Fibroblast of lung (primary cell): ENCODE measurements at regions not wholly inside any gene's neighbourhood (a gene's known extent, or its start where the extent isn't known, plus 50 kb on each side); places are given as distances from the start of the nearest gene placed in this dataset.

ENCODE experiments used
- DNase-seq, 2 donors: peaks; one replicate each; pipeline versions ENCODE4 v3.0.0 to v3.0.0-alpha.2; 2010; ENCODE audit warnings: low read depth in 2 of 2
- H2AFZ ChIP-seq: 2 replicates; pipeline ENCODE4 v1.5.1; 2012; ENCODE audit warnings: low read length, control low read depth, inconsistent platforms
- H3K27ac ChIP-seq: 2 replicates; pipeline ENCODE4 v1.5.1; 2011; ENCODE audit warnings: low read length, control low read depth; ENCODE audit not compliant: insufficient read depth
- H3K27me3 ChIP-seq: 2 replicates; pipeline ENCODE4 v1.5.1; 2011; ENCODE audit warnings: mild to moderate bottlenecking, low read length; ENCODE audit not compliant: control insufficient read depth, insufficient read depth
- H3K36me3 ChIP-seq: 2 replicates; pipeline ENCODE4 v1.5.1; 2011; ENCODE audit warnings: low read length; ENCODE audit not compliant: control insufficient read depth, insufficient read depth
- H3K4me1 ChIP-seq: 2 replicates; pipeline ENCODE4 v1.5.1; 2011; ENCODE audit warnings: low read length; ENCODE audit not compliant: control insufficient read depth, insufficient read depth; ENCODE audit errors: extremely low read depth
- H3K4me2 ChIP-seq: 2 replicates; pipeline ENCODE4 v1.5.1; 2011; ENCODE audit warnings: low read length, control low read depth; ENCODE audit not compliant: insufficient read depth; ENCODE audit errors: extremely low read depth
- H3K4me3 ChIP-seq, 4 experiments: fragments of 200-600 bp in 1 of 4; sonication (generic) in 1 of 4; replicated peaks in 1 of 4; 2 replicates each; pipeline ENCODE4 v1.5.1; 2011 to 2016; ENCODE audit warnings: low read length in 4 of 4, low read depth in 3 of 4, mild to moderate bottlenecking in 3 of 4, control low read depth in 2 of 4, inconsistent platforms in 1 of 4, mixed read lengths in 1 of 4; ENCODE audit not compliant: insufficient read depth in 1 of 4; ENCODE audit errors: control extremely low read depth in 1 of 4
- H3K79me2 ChIP-seq: 2 replicates; pipeline ENCODE4 v1.5.1; 2012; ENCODE audit warnings: mild to moderate bottlenecking, low read length, inconsistent platforms; ENCODE audit not compliant: control insufficient read depth, insufficient read depth
- H3K9ac ChIP-seq: 2 replicates; pipeline ENCODE4 v1.5.1; 2011; ENCODE audit warnings: mild to moderate bottlenecking, low read length, control low read depth; ENCODE audit not compliant: insufficient read depth
- H3K9me3 ChIP-seq: 2 replicates; pipeline ENCODE4 v1.5.1; 2012; ENCODE audit warnings: low read depth, low read length; ENCODE audit not compliant: control insufficient read depth, insufficient read depth
- H4K20me1 ChIP-seq: 2 replicates; pipeline ENCODE4 v1.5.1; 2011; ENCODE audit warnings: low read length; ENCODE audit not compliant: control insufficient read depth, insufficient read depth; ENCODE audit errors: extremely low read depth
- CTCF ChIP-seq, 2 donors: IDR thresholded peaks in 1 of 2; conservative IDR thresholded peaks in 1 of 2; 1 replicate in 1 of 2; 2 replicates in 1 of 2; pipeline ENCODE4 v1.5.1; 2011 to 2012; ENCODE audit warnings: low read length in 2 of 2, control low read depth in 1 of 2, inconsistent platforms in 1 of 2, low read depth in 1 of 2, mild to moderate bottlenecking in 1 of 2
- EZH2 ChIP-seq: IDR thresholded peaks from 2 replicates; pipeline ENCODE4 v1.5.1; 2012; ENCODE audit warnings: low read length, control low read depth, mild to moderate bottlenecking; ENCODE audit errors: missing control alignments

- no peaks in the 10 kb centered on the region for H3K4me1 ChIP-seq
- no peak overlapping the region for H3K4me3 ChIP-seq
- TF ChIP-seq CTCF (conservative IDR thresholded peaks at IDR 0.05 in 1 of 2, IDR thresholded peaks at IDR 0.05 in 1 of 2; ENCODE audit: low read depth in 1 of 2, low read length in 2 of 2): no peak
- TF ChIP-seq EZH2: no peak
- H2AFZ ChIP-seq: no peak overlapping the region
- no peaks in the 10 kb centered on the region for H4K20me1 ChIP-seq
- no peaks in the 10 kb centered on the region for H3K36me3 ChIP-seq
- H3K4me2 ChIP-seq: no peak overlapping the region
- no peak overlapping the region for H3K9ac ChIP-seq
- no peak for DNase-seq
- no peaks in the 10 kb centered on the region for H3K79me2 ChIP-seq
- H3K27me3 ChIP-seq: no peaks in the 10 kb centered on the region
- no peaks in the 10 kb centered on the region for H3K9me3 ChIP-seq
- no peak overlapping the region for H3K27ac ChIP-seq
Observed at GRCh38 chr3:73924048-73924447, 299.3 kb upstream of the PDZRN3 start.

GRCh38 chr3:73917643-73918042 is 292.9 kb upstream of the PDZRN3 start:
- Histone ChIP-seq H4K20me1 (no peaks in the 10 kb centered on the region), H3K36me3 (no peaks in the 10 kb centered on the region), H3K4me3 (no peak overlapping the region), H3K79me2 (no peaks in the 10 kb centered on the region), H3K27ac (no peak overlapping the region), H2AFZ (no peak overlapping the region), H3K4me2 (no peak overlapping the region), H3K27me3 (no peaks in the 10 kb centered on the region), H3K9ac (no peak overlapping the region), H3K9me3 (no peaks in the 10 kb centered on the region), H3K4me1 (no peaks in the 10 kb centered on the region)
- no peak for DNase-seq
- no peak for TF ChIP-seq EZH2
- no peak for TF ChIP-seq CTCF (conservative IDR thresholded peaks at IDR 0.05 in 1 of 2, IDR thresholded peaks at IDR 0.05 in 1 of 2; ENCODE audit: low read depth in 1 of 2, low read length in 2 of 2)

- no peak overlapping the region for H2AFZ ChIP-seq
- TF ChIP-seq EZH2 (no peak), CTCF (conservative IDR thresholded peaks at IDR 0.05 in 1 of 2, IDR thresholded peaks at IDR 0.05 in 1 of 2; ENCODE audit: low read depth in 1 of 2, low read length in 2 of 2) (no peak)
- no peak overlapping the region for H3K9ac ChIP-seq
- no peak overlapping the region for H3K4me3 ChIP-seq
- H3K36me3 ChIP-seq: no peaks in the 10 kb centered on the region
- H4K20me1 ChIP-seq: no peaks in the 10 kb centered on the region
- DNase-seq: no peak
- H3K4me2 ChIP-seq: no peak overlapping the region
- no peaks in the 10 kb centered on the region for H3K4me1 ChIP-seq
- no peaks in the 10 kb centered on the region for H3K79me2 ChIP-seq
- H3K27ac ChIP-seq: no peak overlapping the region
- H3K27me3 ChIP-seq: no peaks in the 10 kb centered on the region
- H3K9me3 ChIP-seq: no peaks in the 10 kb centered on the region
Observed at GRCh38 chr3:73915886-73916285, 291.1 kb upstream of the PDZRN3 start.
